Activated CD4-positive, alpha-beta T cell treated with anti-CD3 and anti-CD28 coated beads, Interleukin-2, amount 50 U/mL, for 16 hours (primary cell): ENCODE measurements at regions not wholly inside any gene's neighbourhood (a gene's known extent, or its start where the extent isn't known, plus 50 kb on each side); places are given as distances from the start of the nearest gene placed in this dataset.

Source experiments
- DNase-seq: peaks from one replicate; pipeline ENCODE4 v3.0.0-alpha.2; 2020

DNA sequence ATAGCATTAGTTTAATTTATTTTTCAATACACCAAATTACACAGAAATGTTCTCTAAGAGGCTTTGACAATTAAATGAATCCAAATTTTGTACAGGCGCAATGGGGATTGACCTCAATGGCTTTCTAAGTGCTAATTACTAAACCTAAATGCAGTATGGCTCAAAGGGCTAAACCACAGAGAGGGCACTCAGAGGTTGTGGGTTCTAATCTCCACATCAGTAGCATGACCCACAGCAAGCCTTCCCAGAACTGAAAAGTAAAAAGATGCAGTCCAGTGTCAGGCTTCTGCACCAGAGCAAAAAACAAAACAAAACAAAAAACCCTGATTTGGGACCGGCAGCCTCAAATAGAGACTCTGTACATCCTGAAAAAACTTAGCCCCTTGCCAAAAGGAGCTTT is 579.2 kb upstream of the PKN2 start:
- no peak for DNase-seq

DNA sequence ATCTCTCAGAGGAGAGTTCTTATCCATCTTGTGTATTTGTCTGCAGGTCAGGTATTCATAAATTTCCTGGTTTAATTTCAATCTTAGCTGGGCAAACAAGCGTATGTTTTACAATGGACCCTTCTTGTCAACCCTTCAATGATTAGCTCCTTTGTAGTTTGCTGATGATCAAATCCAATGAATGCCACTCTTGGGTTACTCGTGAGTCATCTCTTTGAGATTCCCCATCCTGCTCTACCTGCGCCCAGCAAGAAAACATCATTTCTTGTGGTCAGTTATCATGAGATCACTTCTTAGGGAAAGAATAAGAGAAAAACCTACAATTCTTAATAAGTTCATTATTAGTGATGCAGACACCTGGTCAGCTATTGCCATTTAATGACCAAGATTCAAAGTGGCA is 572.3 kb upstream of the PKN2 start:
- DNase-seq, result no peak

- DNase-seq, result no peak
Measured at GRCh38 chr1:88117597-88117996, 566.5 kb upstream of the PKN2 start.

- no peak for DNase-seq
Measured at GRCh38 chr1:88118176-88118845, 565.8 kb upstream of the PKN2 start.

- no peak for DNase-seq
Measured at GRCh38 chr1:88124614-88125013, 559.5 kb upstream of the PKN2 start.

DNA sequence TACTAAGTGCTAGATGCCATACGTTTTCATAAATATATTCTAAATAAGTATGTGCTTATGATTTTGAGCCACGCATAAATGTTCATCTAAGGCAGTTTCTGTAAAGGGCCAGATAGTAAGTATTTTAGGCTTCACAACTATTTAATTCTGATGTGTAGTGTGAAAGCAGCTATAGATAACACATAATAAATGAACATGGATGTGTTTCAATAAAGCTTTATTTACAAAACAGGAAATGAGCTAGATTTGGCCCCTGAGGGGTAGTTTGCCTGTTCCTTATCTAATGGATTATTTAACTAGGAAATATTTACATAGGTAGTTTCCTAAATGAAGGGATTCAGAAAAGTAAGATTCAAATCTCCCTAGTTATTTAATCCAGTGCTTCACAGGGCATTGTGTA is 557.6 kb upstream of the PKN2 start:
- DNase-seq, result no peak

DNA sequence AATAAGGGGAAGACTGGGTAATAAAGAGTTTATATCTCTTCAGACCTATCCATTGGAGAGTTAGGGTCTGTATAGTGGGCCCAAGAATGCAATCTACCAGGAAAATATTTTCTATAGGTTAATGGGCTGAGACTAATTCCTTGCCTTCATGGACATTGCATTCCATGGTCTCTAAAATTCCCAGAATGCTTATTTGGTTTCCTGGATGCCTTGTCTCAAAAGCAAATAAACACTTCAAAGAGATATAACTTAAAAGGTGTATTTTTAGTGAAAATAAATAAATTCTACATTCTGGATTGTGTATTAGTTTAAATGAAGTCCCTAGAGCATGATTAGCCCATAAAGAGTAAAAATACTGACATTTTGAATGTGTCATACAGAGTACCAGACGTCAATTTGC is 550.1 kb upstream of the PKN2 start:
- DNase-seq, result no peak

DNA sequence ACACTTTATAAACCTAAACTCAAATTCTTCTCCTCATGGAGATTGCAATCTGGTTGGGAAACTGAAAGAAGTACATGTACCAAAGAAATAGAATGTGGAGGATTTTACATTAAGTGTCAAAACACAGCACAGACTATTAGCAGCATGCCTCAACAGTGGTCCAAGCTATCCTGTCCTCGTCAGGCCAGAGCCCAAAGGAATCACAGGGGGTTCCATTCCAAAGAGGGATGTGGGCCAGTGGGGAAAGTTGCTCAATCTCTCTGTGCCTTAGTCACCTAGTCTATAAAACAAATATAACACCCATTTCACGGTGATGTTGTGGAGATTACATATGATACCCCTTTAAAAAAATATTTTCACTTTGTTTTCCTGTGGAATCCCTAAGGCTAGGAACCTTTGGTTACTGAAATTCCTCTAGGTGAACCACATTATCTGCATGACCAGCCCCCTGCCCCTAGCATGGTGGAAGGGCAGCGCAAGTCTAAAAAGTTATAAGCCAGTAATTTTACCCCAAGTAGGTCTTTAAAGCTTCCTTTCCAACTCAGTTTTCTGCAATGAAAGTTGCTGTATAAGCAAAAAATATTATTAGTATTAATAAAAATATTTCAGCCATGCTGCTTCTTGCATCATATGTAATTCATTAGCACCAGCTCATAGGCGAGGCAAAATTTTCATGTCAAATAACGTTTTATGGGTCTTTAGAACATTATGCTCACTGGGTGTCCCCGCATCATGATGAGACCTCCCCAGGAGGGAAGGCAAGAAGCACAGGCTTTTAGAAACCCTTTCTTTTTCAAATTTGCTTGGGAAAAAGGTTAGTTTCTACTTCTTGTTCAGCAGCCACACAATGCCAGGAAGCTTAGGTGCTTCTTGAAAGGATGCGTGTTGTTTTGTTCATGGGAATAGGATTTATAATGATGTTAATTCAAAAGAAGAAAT is 548.8 kb upstream of the PKN2 start:
- DNase-seq, result no peak

DNA sequence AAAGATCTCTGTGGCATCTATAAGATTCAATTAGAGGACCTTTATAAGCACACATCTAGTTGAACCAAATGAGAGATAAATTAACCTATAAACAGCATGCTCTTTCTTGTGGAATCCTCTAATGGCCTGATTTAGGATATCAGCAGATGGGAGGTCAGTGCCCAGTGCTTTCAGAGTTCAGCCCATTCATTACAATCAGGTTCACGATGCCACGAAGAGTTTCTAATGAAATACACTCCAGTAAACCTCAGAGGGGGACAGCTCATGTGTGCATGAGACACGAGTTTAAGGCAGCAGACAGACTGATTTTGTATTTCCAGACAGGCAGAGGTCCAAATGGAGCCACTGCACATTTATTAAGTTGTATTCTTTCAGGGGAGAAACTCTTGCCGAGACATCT is 544.4 kb upstream of the PKN2 start:
- no peak for DNase-seq

DNA sequence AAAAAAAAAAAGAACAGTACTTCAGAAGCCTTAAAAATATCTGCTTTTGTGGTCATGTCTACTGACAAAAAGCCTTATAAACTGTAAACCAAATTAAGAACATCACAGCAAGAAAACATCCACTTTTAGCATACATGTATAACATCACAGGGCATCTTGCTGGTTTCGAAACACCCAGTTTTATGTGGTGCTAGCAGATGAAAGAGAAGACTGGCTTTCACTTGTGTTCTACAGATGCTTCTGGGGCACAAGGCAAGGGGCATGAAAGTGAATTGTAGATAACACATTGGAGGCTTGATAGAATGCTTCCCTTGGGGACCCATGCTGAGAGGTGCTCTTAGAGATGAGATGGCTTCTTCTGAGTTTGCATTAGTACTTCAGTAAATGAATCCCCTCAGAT is 543.7 kb upstream of the PKN2 start:
- no peak for DNase-seq

GRCh38 chr1:88141499-88142074 is 542.5 kb upstream of the PKN2 start:
- no peak for DNase-seq

- no peak for DNase-seq
Measured at GRCh38 chr1:88145752-88146151, 538.3 kb upstream of the PKN2 start.

- no peak for DNase-seq
Measured at GRCh38 chr1:88149686-88150085, 534.4 kb upstream of the PKN2 start.

GRCh38 chr1:88150330-88150729 is 533.7 kb upstream of the PKN2 start:
- DNase-seq, result no peak

GRCh38 chr1:88163187-88163586 is 520.9 kb upstream of the PKN2 start:
- DNase-seq, result no peak

DNA sequence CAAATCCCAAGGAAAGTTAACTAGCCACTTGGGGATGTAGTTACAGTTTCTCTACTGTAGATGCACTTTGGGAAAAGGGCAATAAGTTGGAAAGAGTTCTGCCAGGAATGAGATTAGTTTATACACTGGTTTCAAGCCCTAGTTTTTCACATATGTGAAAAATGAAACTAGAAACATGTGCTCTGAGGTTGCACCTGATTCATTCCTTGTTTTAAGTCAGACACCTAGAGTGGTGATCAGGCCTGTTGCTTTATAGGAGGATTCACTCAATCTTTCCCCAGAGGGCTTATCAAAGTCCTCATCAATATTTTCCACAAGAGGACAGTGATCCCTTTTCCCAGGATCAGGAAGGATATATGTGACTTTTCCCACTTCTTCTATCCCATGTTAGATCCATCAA is 515.9 kb upstream of the PKN2 start:
- DNase-seq, result no peak

DNA sequence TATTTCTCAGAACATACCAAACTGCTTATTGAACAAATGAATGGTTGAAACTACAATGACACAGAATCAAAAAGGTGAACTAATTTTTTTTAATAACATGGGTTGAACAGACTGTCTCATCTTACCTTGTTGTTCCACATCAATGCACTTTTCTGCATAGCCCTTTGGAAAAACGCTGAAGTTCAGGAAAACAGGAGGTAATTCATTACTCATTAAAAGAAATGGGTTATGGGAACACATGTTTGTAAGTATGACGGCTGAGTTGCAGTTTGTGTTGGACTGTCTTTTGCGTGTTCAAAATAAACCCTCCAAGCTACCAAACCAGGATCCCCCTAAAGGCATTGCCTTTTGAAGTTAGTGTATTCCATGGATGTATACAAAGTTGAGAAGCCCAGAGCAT is 514.9 kb upstream of the PKN2 start:
- DNase-seq, result no peak

- no peak for DNase-seq
Measured at GRCh38 chr1:88169939-88170338, 514.1 kb upstream of the PKN2 start.

DNA sequence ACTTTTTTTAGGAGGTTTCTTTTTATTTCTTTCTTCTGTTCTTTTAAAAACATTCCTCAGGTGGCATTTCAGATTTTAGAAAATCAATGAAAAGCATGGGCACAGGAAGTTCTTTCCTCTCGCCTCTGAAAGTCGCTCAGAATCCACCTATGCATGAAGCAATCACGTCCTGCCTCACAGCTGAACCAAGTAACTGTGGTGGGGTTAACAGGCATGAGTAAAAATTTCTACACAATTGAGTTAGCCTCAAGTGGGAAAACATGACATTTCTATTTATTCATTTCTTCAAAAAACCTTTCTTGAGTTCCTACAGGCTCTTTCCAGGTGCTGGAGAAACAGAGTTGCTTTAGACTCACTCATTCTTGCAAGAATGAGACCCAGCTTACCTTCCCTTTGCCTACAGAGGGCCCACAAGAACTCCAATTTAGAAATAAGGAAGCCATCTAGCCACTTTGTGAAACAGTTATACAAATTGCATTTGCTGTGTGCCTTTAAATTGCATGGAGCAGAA is 508.9 kb upstream of the PKN2 start:
- DNase-seq, result no peak

GRCh38 chr1:88175631-88176226 is 508.3 kb upstream of the PKN2 start:
- DNase-seq, result no peak

- no peak for DNase-seq
Measured at GRCh38 chr1:88179943-88180342, 504.1 kb upstream of the PKN2 start.

DNA sequence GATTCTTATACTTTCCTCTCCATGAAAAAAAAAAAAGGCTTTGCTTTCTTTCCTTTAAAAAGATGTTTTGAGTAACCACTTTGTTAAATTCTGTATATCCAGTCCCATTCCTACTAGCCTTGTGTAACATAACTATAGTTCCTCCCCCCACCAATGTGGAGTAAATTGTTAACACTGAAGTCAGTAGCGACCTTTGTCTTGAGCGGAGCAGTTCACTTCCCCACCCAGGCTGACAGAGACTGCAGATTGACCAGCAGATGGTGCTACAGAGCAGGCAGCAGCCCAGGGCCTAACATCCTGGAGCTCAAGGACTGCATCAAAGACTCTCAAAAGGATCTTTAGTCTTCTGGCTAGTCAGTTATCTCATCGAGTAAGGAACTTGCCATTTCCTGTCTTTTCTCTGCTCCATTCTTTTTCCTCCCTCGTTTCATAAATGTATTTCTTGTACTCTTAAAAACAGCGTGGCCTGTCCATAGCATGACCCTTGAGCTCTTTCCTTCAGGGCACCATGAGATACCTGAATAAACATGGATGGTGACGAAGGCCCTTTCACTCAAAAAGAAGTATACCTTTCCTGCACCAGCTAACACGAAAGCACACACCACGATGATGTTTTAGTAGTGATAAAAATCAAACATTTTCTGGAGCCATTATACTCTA is 503.5 kb upstream of the PKN2 start:
- DNase-seq, result peak; percentile 69

DNA sequence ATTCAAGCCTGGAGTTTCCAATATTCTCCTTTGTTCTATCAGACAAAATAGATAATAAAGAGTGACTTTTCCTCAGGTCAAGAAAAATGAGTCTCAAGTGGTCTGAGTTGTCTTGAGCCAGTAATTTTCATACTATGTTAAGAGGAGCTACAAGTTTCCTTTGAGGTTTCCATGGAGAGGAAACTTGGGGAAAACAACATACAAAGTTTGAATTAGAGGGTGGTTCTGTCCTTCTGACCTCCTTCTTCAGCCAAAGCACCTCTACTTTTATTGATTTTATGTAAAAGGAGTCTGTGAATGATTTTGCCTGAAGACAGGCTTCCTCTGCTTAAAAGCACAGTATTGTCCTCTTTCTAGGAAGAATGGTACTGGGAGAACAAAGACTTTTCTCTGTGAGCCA is 497.2 kb upstream of the PKN2 start:
- DNase-seq, result no peak
